Cardiac fibroblast (primary cell): ENCODE measurements at regions not wholly inside any gene's neighbourhood (a gene's known extent, or its start where the extent isn't known, plus 50 kb on each side); places are given as distances from the start of the nearest gene placed in this dataset.

ENCODE experiments used
- DNase-seq, 2 donors: peaks; one replicate each; pipeline versions ENCODE4 v3.0.0 to v3.0.0-alpha.2; 2010; ENCODE audit warnings: low read depth in 2 of 2
- H3K4me3 ChIP-seq, 2 donors: replicated peaks in 1 of 2; 1 replicate in 1 of 2; 2 replicates in 1 of 2; pipeline ENCODE4 v1.5.1; 2011; ENCODE audit warnings: low read depth in 2 of 2, low read length in 2 of 2, mild to moderate bottlenecking in 2 of 2, moderate library complexity in 1 of 2
- CTCF ChIP-seq: IDR thresholded peaks from one replicate; pipeline ENCODE4 v1.5.1; 2011; ENCODE audit warnings: low read depth, mild to moderate bottlenecking, low read length, inconsistent platforms

GRCh38 chr6:22681761-22682160 lies 112.4 kb downstream of the HDGFL1 start:
- TF ChIP-seq CTCF: no peak
- no peak overlapping the region for H3K4me3 ChIP-seq
- no peak for DNase-seq

- no peak for TF ChIP-seq CTCF
- DNase-seq: no peak
- H3K4me3 ChIP-seq: no peak overlapping the region
Measured at GRCh38 chr6:22682979-22683378, 113.6 kb downstream of the HDGFL1 start.

GRCh38 chr6:22690446-22690845 lies 121.1 kb downstream of the HDGFL1 start:
- no peak for DNase-seq
- no peak overlapping the region for H3K4me3 ChIP-seq
- TF ChIP-seq CTCF: no peak

- TF ChIP-seq CTCF: no peak
- DNase-seq: no peak
- H3K4me3 ChIP-seq: no peak overlapping the region
Measured at GRCh38 chr6:22694092-22694724, 124.8 kb downstream of the HDGFL1 start.

- TF ChIP-seq CTCF: no peak
- no peak for DNase-seq
- no peak overlapping the region for H3K4me3 ChIP-seq
Measured at GRCh38 chr6:22696481-22696880, 127.1 kb downstream of the HDGFL1 start.

GRCh38 chr6:22697306-22697705 lies 127.9 kb downstream of the HDGFL1 start:
- TF ChIP-seq CTCF: no peak
- DNase-seq: no peak
- no peak overlapping the region for H3K4me3 ChIP-seq

GRCh38 chr6:22699151-22699550 lies 129.8 kb downstream of the HDGFL1 start:
- H3K4me3 ChIP-seq: no peak overlapping the region
- TF ChIP-seq CTCF: no peak
- DNase-seq: no peak
